AG09319 (cell line): ENCODE measurements at regions not wholly inside any gene's neighbourhood (a gene's known extent, or its start where the extent isn't known, plus 50 kb on each side); places are given as distances from the start of the nearest gene placed in this dataset.

Source experiments
- DNase-seq: peaks from one replicate; pipeline ENCODE4 v3.0.0-alpha.2; 2010; ENCODE audit warnings: low read depth; ENCODE audit errors: extremely low read depth
- CTCF ChIP-seq: IDR thresholded peaks from 2 replicates; pipeline ENCODE4 v1.5.1; 2011; ENCODE audit warnings: low read depth, mild to moderate bottlenecking, inconsistent platforms, low read length, moderate library complexity

DNA sequence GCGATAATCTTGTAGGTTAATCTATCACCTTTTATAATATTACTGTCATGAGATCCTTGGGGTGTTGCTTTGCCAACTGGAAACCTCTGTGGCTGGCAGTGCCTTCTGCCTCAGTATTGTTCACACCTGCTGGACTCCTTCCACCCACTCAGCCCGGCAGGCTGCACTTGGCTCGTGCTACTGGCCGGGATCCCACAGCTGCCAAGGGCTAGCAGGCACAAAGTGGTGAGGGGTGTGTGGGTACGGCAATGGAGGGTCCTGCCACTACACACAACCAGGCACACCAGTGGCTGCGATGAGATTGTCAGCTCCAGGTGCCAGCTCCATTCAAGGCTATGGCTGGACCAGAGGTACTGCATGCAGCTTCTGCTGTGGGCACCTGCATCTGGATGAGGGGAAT lies 191.2 kb upstream of the LYPLAL1 start:
- no peak for DNase-seq
- TF ChIP-seq CTCF: no peak

DNA sequence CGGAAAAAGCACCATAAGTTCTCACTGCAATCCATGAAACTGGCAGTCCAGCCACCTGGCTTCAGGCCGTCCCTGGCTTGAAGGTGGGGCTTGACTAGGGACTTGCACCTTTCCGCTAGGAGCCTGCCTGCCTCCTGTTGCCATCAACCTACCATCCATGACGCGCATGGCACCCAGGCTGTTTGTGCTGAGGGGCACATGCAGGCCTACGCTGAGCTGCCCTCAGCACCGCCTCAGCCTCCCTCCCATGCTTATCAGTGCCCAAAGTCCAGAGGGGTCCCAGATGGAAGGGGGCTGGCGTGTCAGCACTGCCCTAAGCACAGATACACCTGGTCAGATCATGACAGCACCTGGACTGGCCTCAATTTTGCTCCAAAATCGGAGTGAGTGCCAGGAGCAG lies 190.2 kb upstream of the LYPLAL1 start:
- no peak for DNase-seq
- no peak for TF ChIP-seq CTCF

DNA sequence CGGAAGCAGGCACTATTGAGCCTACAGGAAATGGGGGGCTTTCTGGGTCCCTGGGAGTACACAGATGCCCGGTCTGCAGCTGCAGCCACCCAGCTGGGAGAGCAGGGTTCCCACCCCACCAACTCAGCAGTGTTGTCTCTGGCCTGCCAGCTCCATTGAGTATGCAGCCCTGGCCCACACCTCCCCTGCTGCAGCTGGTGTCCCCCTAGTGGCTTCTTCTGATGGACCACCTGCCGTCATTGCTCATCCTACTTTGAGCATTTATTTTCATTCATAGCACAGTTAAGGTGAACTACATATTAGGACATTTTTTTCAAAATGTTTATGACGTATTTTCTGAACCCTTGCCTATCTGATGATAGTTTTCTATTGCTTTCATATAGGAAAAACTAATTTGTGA lies 189.8 kb upstream of the LYPLAL1 start:
- peak; percentile 2; the same call in 1 of the 2 replicates for TF ChIP-seq CTCF
- no peak for DNase-seq

- no peak for TF ChIP-seq CTCF
- no peak for DNase-seq
Measured at GRCh38 chr1:218985424-218985984, 188.2 kb upstream of the LYPLAL1 start.

- TF ChIP-seq CTCF: no peak
- no peak for DNase-seq
Measured at GRCh38 chr1:218986816-218987215, 186.9 kb upstream of the LYPLAL1 start.

DNA sequence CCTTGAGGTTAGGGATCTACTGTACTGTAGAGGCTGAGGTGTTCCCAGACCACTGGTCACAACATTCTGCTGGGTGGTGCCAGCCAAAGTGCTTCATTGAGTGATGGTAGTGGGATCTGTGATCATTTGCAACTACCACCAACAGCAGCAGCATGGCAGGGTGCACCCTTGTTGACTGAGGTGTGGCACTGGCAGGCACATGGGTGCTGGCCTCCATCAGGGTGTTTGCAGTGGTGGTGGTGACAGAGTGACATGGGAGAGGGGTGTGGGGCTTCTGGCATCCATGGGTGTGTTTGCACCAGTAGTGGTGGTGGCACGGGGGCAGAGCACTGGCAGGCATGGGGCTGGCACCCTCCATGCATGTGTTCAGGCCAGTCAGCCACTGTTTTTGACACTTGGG lies 183.7 kb upstream of the LYPLAL1 start:
- DNase-seq: no peak
- TF ChIP-seq CTCF: no peak

GRCh38 chr1:218991089-218991488 lies 182.6 kb upstream of the LYPLAL1 start:
- no peak for TF ChIP-seq CTCF
- DNase-seq: peak; percentile 61
